ENCODE measurements at regions not wholly inside any gene's neighbourhood (a gene's known extent, or its start where the extent isn't known, plus 50 kb on each side); places are given as distances from the start of the nearest gene placed in this dataset.

DNA sequence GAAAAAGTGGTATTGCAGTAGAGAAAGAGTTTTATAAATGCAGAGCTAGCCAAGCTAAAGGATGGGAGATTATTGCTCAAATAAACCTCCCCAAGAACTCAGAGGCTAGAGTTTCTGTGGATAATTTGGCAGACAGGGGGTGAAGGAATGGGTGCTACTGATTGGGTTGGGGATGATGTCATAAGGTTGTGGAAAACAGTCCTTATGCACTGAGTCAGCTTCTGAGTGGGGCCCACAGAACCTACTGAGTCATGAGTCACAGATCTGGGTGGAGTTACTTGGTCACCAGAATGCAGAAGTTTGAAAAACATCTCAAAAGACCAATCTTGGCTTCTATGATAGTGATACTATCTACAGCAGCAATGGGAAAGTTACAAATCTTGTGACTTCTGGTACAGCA is 1146.7 kb downstream of the TYW1 start:
- Histone ChIP-seq H3K27ac (no peak overlapping the region), H3K4me1 (no peaks in the 10 kb centered on the region), H3K4me3 (no peak overlapping the region), H3K27me3 (no peaks in the 10 kb centered on the region), H3K9me3 (peaks cover 0 to 27% (median 14%) of the 10 kb centered on the region in 3 donors), H3K36me3 (no peaks in the 10 kb centered on the region)
- TF ChIP-seq, protein P1, sequence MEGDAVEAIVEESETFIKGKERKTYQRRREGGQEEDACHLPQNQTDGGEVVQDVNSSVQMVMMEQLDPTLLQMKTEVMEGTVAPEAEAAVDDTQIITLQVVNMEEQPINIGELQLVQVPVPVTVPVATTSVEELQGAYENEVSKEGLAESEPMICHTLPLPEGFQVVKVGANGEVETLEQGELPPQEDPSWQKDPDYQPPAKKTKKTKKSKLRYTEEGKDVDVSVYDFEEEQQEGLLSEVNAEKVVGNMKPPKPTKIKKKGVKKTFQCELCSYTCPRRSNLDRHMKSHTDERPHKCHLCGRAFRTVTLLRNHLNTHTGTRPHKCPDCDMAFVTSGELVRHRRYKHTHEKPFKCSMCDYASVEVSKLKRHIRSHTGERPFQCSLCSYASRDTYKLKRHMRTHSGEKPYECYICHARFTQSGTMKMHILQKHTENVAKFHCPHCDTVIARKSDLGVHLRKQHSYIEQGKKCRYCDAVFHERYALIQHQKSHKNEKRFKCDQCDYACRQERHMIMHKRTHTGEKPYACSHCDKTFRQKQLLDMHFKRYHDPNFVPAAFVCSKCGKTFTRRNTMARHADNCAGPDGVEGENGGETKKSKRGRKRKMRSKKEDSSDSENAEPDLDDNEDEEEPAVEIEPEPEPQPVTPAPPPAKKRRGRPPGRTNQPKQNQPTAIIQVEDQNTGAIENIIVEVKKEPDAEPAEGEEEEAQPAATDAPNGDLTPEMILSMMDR (IDR thresholded peaks at IDR 0.05), result no peak
- no peak for DNase-seq
- intact Hi-C loops (cut with DNase I; ENCODE audit: low total_unique reads), result no loop called here

DNA sequence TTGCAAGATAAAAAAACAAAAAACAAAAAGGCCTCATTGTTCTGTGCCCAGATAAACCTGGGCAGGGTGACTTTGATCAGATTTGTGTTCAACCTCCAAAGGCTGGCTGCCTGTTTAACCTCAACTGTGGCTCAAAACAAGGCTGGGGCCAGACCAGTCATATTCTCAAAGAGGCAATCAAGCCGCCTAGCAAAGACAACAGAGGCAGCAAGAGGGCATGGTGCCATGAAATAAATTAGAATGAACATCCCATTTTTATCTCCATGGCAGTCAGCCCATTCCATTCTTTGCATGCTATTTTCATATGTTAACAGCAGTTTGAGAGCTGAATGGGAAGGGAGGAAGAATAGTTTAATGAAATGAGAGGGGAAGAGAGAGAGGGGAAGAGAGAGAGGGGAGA is 1150.3 kb downstream of the TYW1 start:
- TF ChIP-seq, protein P1 (IDR thresholded peaks at IDR 0.05), result no peak
- no peak for DNase-seq
- Histone ChIP-seq H3K36me3 (no peaks in the 10 kb centered on the region), H3K27me3 (no peaks in the 10 kb centered on the region), H3K4me1 (no peaks in the 10 kb centered on the region), H3K4me3 (no peak overlapping the region), H3K9me3 (peaks cover 0 to 26% (median 14%) of the 10 kb centered on the region in 3 donors), H3K27ac (no peak overlapping the region)
- intact Hi-C loops (cut with DNase I; ENCODE audit: low total_unique reads), result no loop called here

DNA sequence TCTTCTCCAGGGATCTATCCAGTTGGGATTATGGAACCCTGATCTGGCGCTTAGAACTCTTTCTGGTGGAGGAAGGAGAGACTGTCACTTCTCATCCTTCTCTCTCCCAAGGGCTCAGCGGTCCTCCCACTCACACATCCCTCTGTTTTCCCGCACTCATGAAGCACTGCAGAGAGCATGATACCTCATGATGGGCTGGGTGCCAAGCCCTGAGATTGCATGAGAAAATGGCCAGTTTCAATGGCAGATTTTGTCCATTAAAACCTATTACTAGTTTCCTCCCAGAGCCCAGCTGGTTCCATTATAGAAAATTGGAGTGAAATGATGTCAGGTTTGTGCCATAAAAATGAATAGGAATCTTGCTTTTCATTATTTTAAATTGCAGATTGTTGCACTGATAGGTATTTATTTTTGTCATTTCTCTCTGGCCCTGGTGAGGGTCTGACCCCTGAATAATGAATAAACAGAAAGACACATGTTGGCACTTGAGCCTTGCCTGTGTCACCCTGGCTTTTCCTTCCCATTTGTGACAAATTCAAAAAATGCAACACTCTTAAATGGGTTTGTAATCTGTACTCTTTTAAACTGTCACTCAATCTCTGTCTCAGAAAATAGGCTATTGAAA is 1151.1 kb downstream of the TYW1 start:
- H3K27me3 ChIP-seq, result no peaks in the 10 kb centered on the region
- no peak overlapping the region for H3K27ac ChIP-seq
- H3K36me3 ChIP-seq, result no peaks in the 10 kb centered on the region
- no peaks in the 10 kb centered on the region for H3K4me1 ChIP-seq
- intact Hi-C loops (cut with DNase I; ENCODE audit: low total_unique reads), result no loop called here
- no peak overlapping the region for H3K4me3 ChIP-seq
- TF ChIP-seq, protein P1 (IDR thresholded peaks at IDR 0.05), result no peak
- DNase-seq, result no peak
- peaks cover 0 to 18% (median 14%) of the 10 kb centered on the region in 3 donors for H3K9me3 ChIP-seq

DNA sequence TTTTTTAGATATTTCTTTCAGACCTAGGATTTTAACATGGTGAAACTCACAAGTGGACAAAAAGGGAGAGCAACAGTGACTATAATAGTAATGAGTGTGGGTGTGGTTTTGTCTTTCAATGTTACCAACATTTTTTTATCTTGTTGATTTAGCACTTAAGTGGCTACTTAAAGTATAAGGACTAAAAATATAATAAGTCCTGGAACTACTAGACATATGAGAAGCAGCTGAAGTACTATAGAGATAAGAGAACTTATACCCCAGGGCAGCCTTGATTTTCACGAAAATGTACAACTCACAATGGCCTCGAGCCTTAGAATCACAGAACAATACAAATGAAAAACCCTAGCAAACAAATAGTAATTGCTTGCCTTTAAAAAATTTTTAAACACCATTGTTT is 1151.8 kb downstream of the TYW1 start:
- no peaks in the 10 kb centered on the region for H3K36me3 ChIP-seq
- H3K27me3 ChIP-seq, result no peaks in the 10 kb centered on the region
- TF ChIP-seq, protein P1 (IDR thresholded peaks at IDR 0.05), result no peak
- no peak overlapping the region for H3K4me3 ChIP-seq
- intact Hi-C loops (cut with DNase I; ENCODE audit: low total_unique reads), result no loop called here
- no peak for DNase-seq
- no peak overlapping the region for H3K27ac ChIP-seq
- H3K4me1 ChIP-seq, result no peaks in the 10 kb centered on the region
- H3K9me3 ChIP-seq, result peaks cover 0 to 11% (median 7%) of the 10 kb centered on the region in 3 donors

DNA sequence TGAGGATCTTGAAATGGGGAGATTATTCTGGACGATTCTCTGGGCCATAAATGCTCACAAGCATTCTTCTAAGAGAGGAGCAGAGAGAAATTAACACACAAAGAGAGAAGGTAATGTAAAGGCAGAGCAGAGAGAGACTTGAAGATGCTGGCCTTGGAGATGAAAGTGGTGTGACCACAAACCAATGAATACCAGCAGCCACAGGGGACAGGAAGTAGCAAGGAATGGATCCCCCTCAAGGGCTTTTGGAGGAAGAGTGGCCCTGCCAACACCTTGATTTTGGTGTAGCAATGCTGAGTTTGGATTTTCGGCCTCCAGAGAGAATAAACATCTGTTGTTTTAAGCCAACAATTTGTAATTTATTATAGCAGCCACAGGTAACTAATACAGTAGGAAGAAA is 1155.6 kb downstream of the TYW1 start:
- no peaks in the 10 kb centered on the region for H3K36me3 ChIP-seq
- H3K4me1 ChIP-seq, result no peaks in the 10 kb centered on the region
- H3K4me3 ChIP-seq, result no peak overlapping the region
- H3K27me3 ChIP-seq, result no peaks in the 10 kb centered on the region
- TF ChIP-seq, protein P1 (IDR thresholded peaks at IDR 0.05), result no peak
- no peaks in the 10 kb centered on the region for H3K9me3 ChIP-seq
- DNase-seq, result no peak
- H3K27ac ChIP-seq, result no peak overlapping the region
- intact Hi-C loops (cut with DNase I; ENCODE audit: low total_unique reads), result no loop called here

DNA sequence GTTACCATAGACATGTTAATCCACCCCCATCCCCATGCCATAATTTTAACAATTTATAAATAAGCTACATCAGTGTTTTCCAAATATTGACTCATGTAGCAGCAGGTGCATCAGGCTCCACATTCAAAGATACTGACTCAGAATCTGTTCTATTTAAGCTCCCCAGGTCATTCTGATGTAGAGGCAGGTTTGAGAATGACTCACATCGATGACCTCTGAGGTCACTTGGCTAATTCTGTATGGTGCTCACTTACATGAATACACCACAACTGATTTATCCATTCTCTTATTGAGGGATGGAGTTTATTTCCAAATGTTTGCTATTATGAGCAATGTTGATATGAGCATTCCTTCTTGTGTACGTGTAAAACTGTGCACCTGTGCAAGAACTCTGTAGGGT is 1159.0 kb downstream of the TYW1 start:
- TF ChIP-seq, protein P1 (IDR thresholded peaks at IDR 0.05), result no peak
- H3K4me1 ChIP-seq, result no peaks in the 10 kb centered on the region
- no peak overlapping the region for H3K4me3 ChIP-seq
- intact Hi-C loops (cut with DNase I; ENCODE audit: low total_unique reads), result no loop called here
- H3K9me3 ChIP-seq, result no peaks in the 10 kb centered on the region
- H3K27me3 ChIP-seq, result no peaks in the 10 kb centered on the region
- no peak for DNase-seq
- no peak overlapping the region for H3K27ac ChIP-seq
- no peaks in the 10 kb centered on the region for H3K36me3 ChIP-seq
